ENCODE measurements at regions not wholly inside any gene's neighbourhood (a gene's known extent, or its start where the extent isn't known, plus 50 kb on each side); places are given as distances from the start of the nearest gene placed in this dataset.
A peak's percentile ranks its signal among the peaks of the same experiment; 100 is the strongest.
"Not testable (repeated sequence)": the region's sequence is repeated elsewhere in the genome, so short reads cannot be mapped to it uniquely, and the experiment has no call there.

GRCh38 chr10:28089467-28089866, 90.6 kb upstream of the ODAD2 start:
- Mint-ChIP-seq H3K27ac (no peak overlapping the region), H3K27me3 (no peaks in the 10 kb centered on the region), H3K36me3 (ENCODE audit: low read depth) (peaks cover 44% of the 10 kb centered on the region), H3K9me3 (no peaks in the 10 kb centered on the region), H3K4me1 (peaks cover 6% of the 10 kb centered on the region), H3K4me3 (no peak overlapping the region)
- peak; percentile 19 for ATAC-seq (replicated peaks)

- Mint-ChIP-seq H3K4me3 (no peak overlapping the region), H3K4me1 (peaks cover 6% of the 10 kb centered on the region), H3K27ac (peak overlapping the region; percentile 42), H3K9me3 (no peaks in the 10 kb centered on the region), H3K27me3 (no peaks in the 10 kb centered on the region), H3K36me3 (ENCODE audit: low read depth) (peaks cover 47% of the 10 kb centered on the region)
- peak; percentile 64 for ATAC-seq (replicated peaks)
Observed at GRCh38 chr10:28087661-28088351, 88.9 kb upstream of the ODAD2 start.

- H3K27ac Mint-ChIP-seq; H3K9me3 Mint-ChIP-seq; H3K4me1 Mint-ChIP-seq; H3K27me3 Mint-ChIP-seq; ATAC-seq (replicated peaks); H3K4me3 Mint-ChIP-seq: not testable (repeated sequence)
- peaks cover 48% of the 10 kb centered on the region for H3K36me3 Mint-ChIP-seq (ENCODE audit: low read depth)
Observed at GRCh38 chr10:28085760-28086159, 86.9 kb upstream of the ODAD2 start.

DNA sequence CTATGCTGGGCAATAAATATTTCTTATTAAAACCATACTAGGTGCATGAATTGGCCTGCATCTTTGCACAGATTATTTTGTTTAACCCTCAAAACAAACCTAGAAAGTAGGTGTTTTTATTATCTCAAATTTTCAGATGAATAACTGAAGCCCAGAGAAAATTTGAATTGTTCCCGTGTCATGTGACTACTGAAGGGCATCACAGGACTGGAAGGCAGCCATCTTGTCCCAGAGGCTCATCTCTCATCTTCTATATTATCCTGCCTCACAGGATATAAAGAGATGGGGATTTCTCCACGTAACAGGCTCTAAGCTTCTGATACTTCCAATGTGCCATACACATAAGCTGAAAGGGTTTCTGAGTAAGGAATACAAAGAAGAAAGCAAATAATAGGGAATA, 84.0 kb upstream of the ODAD2 start:
- Mint-ChIP-seq H3K4me3 (no peak overlapping the region), H3K4me1 (no peaks in the 10 kb centered on the region), H3K27ac (no peak overlapping the region), H3K36me3 (ENCODE audit: low read depth) (peaks cover 36% of the 10 kb centered on the region), H3K9me3 (no peaks in the 10 kb centered on the region), H3K27me3 (no peaks in the 10 kb centered on the region)
- ATAC-seq (replicated peaks): no peak

GRCh38 chr10:28082316-28082715, 83.4 kb upstream of the ODAD2 start:
- H3K4me3 Mint-ChIP-seq: no peak overlapping the region

DNA sequence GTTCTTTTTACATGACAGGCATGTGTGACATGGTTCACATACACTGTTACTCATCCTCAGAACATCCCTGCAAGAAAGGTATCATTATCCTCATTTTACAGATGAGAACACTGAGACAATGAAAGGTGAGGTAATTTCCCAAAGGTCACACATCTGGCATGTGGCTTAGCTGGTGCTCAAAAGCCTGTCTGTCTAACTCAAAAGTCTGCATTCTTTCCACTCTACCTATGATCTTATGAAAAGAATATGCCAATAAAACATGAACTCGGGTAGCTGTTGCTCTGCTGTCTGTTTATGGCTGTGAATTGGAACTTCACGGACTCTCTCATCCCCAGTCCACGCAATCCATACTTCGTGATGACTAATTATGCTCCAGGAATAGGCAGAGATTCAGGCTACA, 79.0 kb upstream of the ODAD2 start:
- no peaks in the 10 kb centered on the region for H3K4me1 Mint-ChIP-seq
- H3K36me3 Mint-ChIP-seq (ENCODE audit: low read depth): peaks cover 19% of the 10 kb centered on the region
- H3K4me3 Mint-ChIP-seq: no peak overlapping the region
- no peaks in the 10 kb centered on the region for H3K27me3 Mint-ChIP-seq
- H3K27ac Mint-ChIP-seq: no peak overlapping the region
- ATAC-seq (replicated peaks): no peak
- H3K9me3 Mint-ChIP-seq: no peaks in the 10 kb centered on the region

More at GRCh38 chr10:28082316-28082715, 83.4 kb upstream of the ODAD2 start:
- Mint-ChIP-seq H3K27ac (no peak overlapping the region), H3K36me3 (ENCODE audit: low read depth) (peaks cover 33% of the 10 kb centered on the region), H3K9me3 (no peaks in the 10 kb centered on the region), H3K27me3 (no peaks in the 10 kb centered on the region), H3K4me1 (no peaks in the 10 kb centered on the region)
- ATAC-seq (replicated peaks): no peak

DNA sequence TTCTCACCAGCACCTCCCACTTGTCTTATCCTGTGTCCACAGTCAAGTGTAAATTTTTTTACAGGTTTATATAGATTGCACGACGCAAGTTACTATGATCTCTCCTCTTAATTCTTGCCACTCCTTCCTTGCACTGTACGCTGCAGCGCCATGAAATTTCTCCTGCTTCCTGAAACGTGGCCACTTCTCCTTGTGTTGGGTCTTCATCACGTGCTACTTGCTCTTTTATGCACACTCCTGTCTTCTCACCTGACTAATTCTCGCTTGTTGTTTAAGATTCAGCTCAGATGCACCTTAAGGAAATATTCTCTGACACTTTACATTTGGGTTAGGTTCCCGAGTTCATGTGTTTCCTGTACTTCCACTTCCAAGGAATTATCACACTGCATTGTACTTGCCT, 76.5 kb upstream of the ODAD2 start:
- ATAC-seq (replicated peaks): no peak
- no peaks in the 10 kb centered on the region for H3K27me3 Mint-ChIP-seq
- H3K4me3 Mint-ChIP-seq: no peak overlapping the region

DNA sequence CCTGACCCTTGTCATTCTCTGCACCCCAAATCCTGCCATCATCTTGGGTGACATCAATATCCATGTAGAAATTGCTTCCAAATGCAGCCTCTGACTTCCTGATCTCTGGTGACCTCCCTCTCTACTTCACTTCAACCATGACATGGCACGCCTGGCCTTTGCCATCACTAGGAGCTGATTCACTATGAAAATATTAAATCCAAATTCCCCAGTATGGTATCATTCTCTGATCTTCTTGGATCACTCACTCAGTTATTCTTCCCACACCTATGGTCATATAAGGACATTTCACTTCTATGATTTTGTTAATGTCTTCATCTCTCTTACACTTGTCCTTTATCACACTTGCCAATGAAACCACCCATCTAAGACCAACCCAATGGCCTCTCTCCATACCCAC, 73.7 kb upstream of the ODAD2 start:
- no peaks in the 10 kb centered on the region for H3K27me3 Mint-ChIP-seq
- no peak overlapping the region for H3K27ac Mint-ChIP-seq
- H3K4me1 Mint-ChIP-seq: no peaks in the 10 kb centered on the region
- no peaks in the 10 kb centered on the region for H3K9me3 Mint-ChIP-seq
- peaks cover 22% of the 10 kb centered on the region for H3K36me3 Mint-ChIP-seq (ENCODE audit: low read depth)
- ATAC-seq (replicated peaks): no peak
- no peak overlapping the region for H3K4me3 Mint-ChIP-seq

More for the DNA sequence above, 76.5 kb upstream of the ODAD2 start:
- no peak overlapping the region for H3K27ac Mint-ChIP-seq
- no peaks in the 10 kb centered on the region for H3K9me3 Mint-ChIP-seq
- H3K36me3 Mint-ChIP-seq (ENCODE audit: low read depth): peaks cover 17% of the 10 kb centered on the region
- H3K4me1 Mint-ChIP-seq: no peaks in the 10 kb centered on the region

DNA sequence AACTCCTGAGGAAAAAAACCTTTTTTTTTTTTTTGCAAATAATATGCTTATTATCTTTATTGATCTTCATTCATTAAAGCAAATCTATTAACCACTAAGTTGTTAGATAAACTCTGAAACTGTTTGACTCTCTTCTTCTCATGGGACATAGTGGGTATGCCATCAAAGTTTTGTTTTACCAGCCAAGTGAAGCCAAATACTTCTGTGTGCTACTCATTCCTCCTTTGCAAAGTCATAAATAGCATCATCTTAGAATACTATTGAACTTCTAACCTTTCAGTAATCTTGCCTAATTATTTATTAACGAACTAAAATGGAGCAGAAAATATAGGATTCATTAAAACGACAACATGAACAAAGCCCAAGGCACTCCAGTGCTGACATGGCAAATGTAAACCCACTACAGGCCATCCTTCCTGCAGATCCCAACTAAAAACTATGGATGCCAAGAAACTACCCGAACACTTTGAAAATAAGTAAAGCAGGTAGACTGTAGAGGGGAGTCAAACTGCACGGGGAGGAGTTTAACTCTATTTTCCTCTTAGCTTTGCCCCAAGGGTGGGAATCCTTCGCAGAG, 61.2 kb upstream of the ODAD2 start:
- Mint-ChIP-seq H3K9me3 (no peaks in the 10 kb centered on the region), H3K36me3 (ENCODE audit: low read depth) (peaks cover 62% of the 10 kb centered on the region), H3K4me1 (no peaks in the 10 kb centered on the region), H3K4me3 (no peak overlapping the region), H3K27ac (no peak overlapping the region), H3K27me3 (no peaks in the 10 kb centered on the region)
- ATAC-seq (replicated peaks): no peak

GRCh38 chr10:28058746-28059145, 59.9 kb upstream of the ODAD2 start:
- ATAC-seq (replicated peaks): no peak
- H3K27ac Mint-ChIP-seq: no peak overlapping the region
- H3K4me1 Mint-ChIP-seq: no peaks in the 10 kb centered on the region
- no peak overlapping the region for H3K4me3 Mint-ChIP-seq
- no peaks in the 10 kb centered on the region for H3K27me3 Mint-ChIP-seq
- no peaks in the 10 kb centered on the region for H3K9me3 Mint-ChIP-seq
- H3K36me3 Mint-ChIP-seq (ENCODE audit: low read depth): peaks cover 76% of the 10 kb centered on the region

- H3K4me1 Mint-ChIP-seq: no peaks in the 10 kb centered on the region
- no peaks in the 10 kb centered on the region for H3K27me3 Mint-ChIP-seq
- H3K9me3 Mint-ChIP-seq: no peaks in the 10 kb centered on the region
- peaks cover 61% of the 10 kb centered on the region for H3K36me3 Mint-ChIP-seq (ENCODE audit: low read depth)
- H3K4me3 Mint-ChIP-seq: no peak overlapping the region
- ATAC-seq (replicated peaks): no peak
- H3K27ac Mint-ChIP-seq: no peak overlapping the region
Observed at GRCh38 chr10:28054228-28054860, 55.5 kb upstream of the ODAD2 start.

DNA sequence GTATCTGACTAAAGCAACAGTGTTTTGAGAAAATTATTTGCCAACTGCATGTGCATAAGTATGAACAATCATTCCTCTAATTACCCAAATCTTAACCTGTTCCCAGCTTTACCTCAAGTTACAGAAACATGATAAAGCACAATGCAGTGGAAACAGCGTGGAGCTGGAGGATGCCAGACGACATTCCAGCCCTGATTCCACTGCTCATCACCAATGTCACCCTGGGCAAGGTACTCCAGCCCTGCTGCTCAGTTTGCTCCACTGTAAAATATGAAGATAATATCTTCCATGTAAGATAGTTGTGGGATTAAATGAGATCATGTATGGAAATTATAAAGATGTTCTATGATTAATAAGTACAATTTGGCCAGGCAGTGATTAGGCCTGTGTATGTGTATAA, 50.4 kb upstream of the ODAD2 start:
- Mint-ChIP-seq H3K4me1 (no peaks in the 10 kb centered on the region), H3K27me3 (no peaks in the 10 kb centered on the region), H3K36me3 (ENCODE audit: low read depth) (peaks cover 11% of the 10 kb centered on the region), H3K27ac (no peak overlapping the region), H3K4me3 (no peak overlapping the region), H3K9me3 (no peaks in the 10 kb centered on the region)
- no peak for ATAC-seq (replicated peaks)

All from activated T-helper 17 cell treated with anti-CD3 and anti-CD28 coated beads, Interleukin-2, amount 50 U/mL, for 72 hours (primary cell).